Right lobe of liver (tissue), 4 donors: ENCODE measurements at regions not wholly inside any gene's neighbourhood (a gene's known extent, or its start where the extent isn't known, plus 50 kb on each side); places are given as distances from the start of the nearest gene placed in this dataset.

Source experiments
- CTCF ChIP-seq, 4 donors: fragments of 200-600 bp in 3 of 4; fragments of 450-650 bp in 1 of 4; IDR thresholded peaks; one replicate each; pipeline versions ENCODE4 v1.5.1 to v1.8.0; 2016 to 2022; ENCODE audit warnings: antibody characterized with exemption in 4 of 4, mild to moderate bottlenecking in 2 of 4
- POLR2A ChIP-seq: fragments of 450-650 bp; IDR thresholded peaks from one replicate; pipeline ENCODE4 v1.6.1; 2017; ENCODE audit warnings: antibody characterized with exemption, mild to moderate bottlenecking
- donor health status: DM: no; HTN: no; CAD: no.
- donor health status: DM: no; HTN: no; CAD: no.
- donor health status: DM: no; HTN: yes; CAD: no.

GRCh38 chr11:38208951-38209350, 1610.9 kb upstream of the RAG2 start:
- TF ChIP-seq CTCF (IDR thresholded peaks at IDR 0.05) = no peak
- TF ChIP-seq POLR2A = no peak
